Liver (tissue), 7 donors: ENCODE measurements at regions not wholly inside any gene's neighbourhood (a gene's known extent, or its start where the extent isn't known, plus 50 kb on each side); places are given as distances from the start of the nearest gene placed in this dataset.

Experiments used
- DNase-seq: peaks from one replicate; pipeline ENCODE4 v3.0.0-alpha.2; 2017; ENCODE audit warnings: low spot score
- H3K27ac ChIP-seq, 2 donors: one replicate each; pipeline ENCODE4 v1.7.0; 2013; ENCODE audit warnings: inconsistent platforms in 2 of 2, low read length in 2 of 2, control low read depth in 1 of 2, low read depth in 1 of 2, mild to moderate bottlenecking in 1 of 2
- H3K27me3 ChIP-seq, 4 donors: one replicate each; pipeline versions ENCODE4 v1.6.1 to v1.7.0; 2013; ENCODE audit warnings: low read length in 3 of 4, inconsistent platforms in 1 of 4, mild to moderate bottlenecking in 1 of 4, moderate library complexity in 1 of 4; ENCODE audit not compliant: control insufficient read depth in 4 of 4, insufficient read depth in 4 of 4
- H3K36me3 ChIP-seq, 4 donors: one replicate each; pipeline versions ENCODE4 v1.6.1 to v1.7.0; 2013; ENCODE audit warnings: low read length in 3 of 4, mild to moderate bottlenecking in 3 of 4, low read depth in 1 of 4, moderate library complexity in 1 of 4; ENCODE audit not compliant: control insufficient read depth in 4 of 4, insufficient read depth in 3 of 4
- H3K4me1 ChIP-seq, 4 donors: one replicate each; pipeline versions ENCODE4 v1.6.1 to v1.7.0; 2013; ENCODE audit warnings: low read length in 3 of 4, mild to moderate bottlenecking in 3 of 4, moderate library complexity in 1 of 4; ENCODE audit not compliant: control insufficient read depth in 4 of 4, insufficient read depth in 4 of 4
- H3K4me3 ChIP-seq, 3 donors: one replicate each; pipeline versions ENCODE4 v1.6.1 to v1.7.0; 2013; ENCODE audit warnings: low read length in 3 of 3, control low read depth in 1 of 3, low read depth in 1 of 3, mild to moderate bottlenecking in 1 of 3
- H3K9ac ChIP-seq, 2 donors: one replicate each; pipeline ENCODE4 v1.7.0; 2013; ENCODE audit warnings: low read length in 2 of 2, mild to moderate bottlenecking in 2 of 2, moderate library complexity in 2 of 2, control low read depth in 1 of 2, low read depth in 1 of 2
- H3K9me3 ChIP-seq, 4 donors: one replicate each; pipeline versions ENCODE4 v1.6.1 to v1.7.0; 2013; ENCODE audit warnings: low read length in 3 of 4; ENCODE audit not compliant: control insufficient read depth in 4 of 4
- EGR1 ChIP-seq, 2 donors: IDR thresholded peaks; 2 replicates each; pipeline ENCODE4 v1.6.1; 2016 to 2018; ENCODE audit warnings: antibody characterized with exemption in 2 of 2, low read depth in 2 of 2
- FOXA1 ChIP-seq: IDR thresholded peaks from 2 replicates; pipeline ENCODE4 v1.6.1; 2016; ENCODE audit warnings: antibody characterized with exemption
- GABPA ChIP-seq, 2 donors: IDR thresholded peaks in 1 of 2; conservative IDR thresholded peaks in 1 of 2; 2 replicates each; pipeline ENCODE4 v1.6.1; 2016; ENCODE audit warnings: antibody characterized with exemption in 2 of 2, mild to moderate bottlenecking in 1 of 2, moderate library complexity in 1 of 2
- JUND ChIP-seq, 2 donors: IDR thresholded peaks; 2 replicates each; pipeline ENCODE4 v1.6.1; 2016; ENCODE audit warnings: antibody characterized with exemption in 2 of 2
- NR2F2 ChIP-seq: IDR thresholded peaks from 2 replicates; pipeline ENCODE4 v1.6.1; 2016; ENCODE audit warnings: antibody characterized with exemption
- REST ChIP-seq: IDR thresholded peaks from 2 replicates; pipeline ENCODE4 v1.6.1; 2016; ENCODE audit warnings: antibody characterized with exemption, mild to moderate bottlenecking
- WGBS: extraction: QIAGEN DNeasy Blood & Tissue Kit; methylation state at CpG from one replicate; pipeline ENCODE4 v1.1.7; 2013; 5-methylcytosine and 5-hydroxymethylcytosine counted together
- TF ChIP-seq, protein P1 (sequence below): IDR thresholded peaks from 2 replicates; pipeline ENCODE4 v1.6.1; 2016; ENCODE audit warnings: antibody characterized with exemption
- TF ChIP-seq, protein P2 (sequence below): IDR thresholded peaks from 2 replicates; pipeline ENCODE4 v1.6.1; 2016; ENCODE audit warnings: antibody characterized with exemption
- donor health status: healthy.
- donor health status: healthy.
- donor health status: healthy.
- donor health status: healthy.

DNA sequence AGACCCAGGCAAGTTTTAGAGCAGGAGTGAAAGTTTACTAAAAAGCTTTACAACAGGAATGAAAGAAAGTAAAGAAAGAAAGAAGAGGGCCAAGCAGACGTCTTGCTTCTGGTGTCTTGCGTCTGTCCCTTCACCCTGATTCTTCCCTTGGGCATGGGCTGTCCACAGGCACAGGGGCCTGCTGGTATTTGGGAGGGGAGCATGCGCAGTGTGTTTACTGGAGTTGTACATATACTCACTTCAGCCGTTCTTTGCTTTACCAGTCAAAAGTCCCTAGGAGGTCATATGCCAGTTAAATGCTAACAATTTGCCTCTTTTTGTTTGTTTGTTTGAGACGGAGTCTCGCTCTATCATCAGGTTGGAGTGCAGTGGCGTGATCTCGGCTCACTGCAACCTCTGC, 875.9 kb downstream of the REEP3 start:
- no peak overlapping the region for H3K9ac ChIP-seq
- TF ChIP-seq, protein P1, sequence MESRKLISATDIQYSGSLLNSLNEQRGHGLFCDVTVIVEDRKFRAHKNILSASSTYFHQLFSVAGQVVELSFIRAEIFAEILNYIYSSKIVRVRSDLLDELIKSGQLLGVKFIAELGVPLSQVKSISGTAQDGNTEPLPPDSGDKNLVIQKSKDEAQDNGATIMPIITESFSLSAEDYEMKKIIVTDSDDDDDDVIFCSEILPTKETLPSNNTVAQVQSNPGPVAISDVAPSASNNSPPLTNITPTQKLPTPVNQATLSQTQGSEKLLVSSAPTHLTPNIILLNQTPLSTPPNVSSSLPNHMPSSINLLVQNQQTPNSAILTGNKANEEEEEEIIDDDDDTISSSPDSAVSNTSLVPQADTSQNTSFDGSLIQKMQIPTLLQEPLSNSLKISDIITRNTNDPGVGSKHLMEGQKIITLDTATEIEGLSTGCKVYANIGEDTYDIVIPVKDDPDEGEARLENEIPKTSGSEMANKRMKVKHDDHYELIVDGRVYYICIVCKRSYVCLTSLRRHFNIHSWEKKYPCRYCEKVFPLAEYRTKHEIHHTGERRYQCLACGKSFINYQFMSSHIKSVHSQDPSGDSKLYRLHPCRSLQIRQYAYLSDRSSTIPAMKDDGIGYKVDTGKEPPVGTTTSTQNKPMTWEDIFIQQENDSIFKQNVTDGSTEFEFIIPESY: no peak
- TF ChIP-seq FOXA1 (no peak), EGR1 (IDR thresholded peaks at IDR 0.05; ENCODE audit: low read depth in 2 of 2) (no peak), GABPA (IDR thresholded peaks at IDR 0.05 in 1 of 2, conservative IDR thresholded peaks at IDR 0.05 in 1 of 2) (no peak), NR2F2 (no peak), REST (no peak)
- TF ChIP-seq, protein P2, sequence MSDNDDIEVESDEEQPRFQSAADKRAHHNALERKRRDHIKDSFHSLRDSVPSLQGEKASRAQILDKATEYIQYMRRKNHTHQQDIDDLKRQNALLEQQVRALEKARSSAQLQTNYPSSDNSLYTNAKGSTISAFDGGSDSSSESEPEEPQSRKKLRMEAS: no peak
- WGBS: 92% methylated on average over 8 of the region's 8 CpGs

GRCh38 chr10:64408391-64409183, 887.4 kb downstream of the REEP3 start:
- Histone ChIP-seq H3K4me3 (no peak overlapping the region), H3K27me3 (no peaks in the 10 kb centered on the region), H3K4me1 (no peaks in the 10 kb centered on the region), H3K27ac (no peak overlapping the region), H3K36me3 (no peaks in the 10 kb centered on the region), H3K9me3 (no peaks in the 10 kb centered on the region), H3K9ac (no peak overlapping the region)
- TF ChIP-seq REST (no peak), FOXA1 (no peak), EGR1 (IDR thresholded peaks at IDR 0.05; ENCODE audit: low read depth in 2 of 2) (no peak), JUND (IDR thresholded peaks at IDR 0.05) (no peak)
- TF ChIP-seq, protein P2: no peak
- WGBS: 79% methylated on average over 3 of the region's 3 CpGs
- no peak for DNase-seq

More for the DNA sequence above, 875.9 kb downstream of the REEP3 start:
- no peaks in the 10 kb centered on the region for H3K36me3 ChIP-seq
- DNase-seq: no peak
- H3K9me3 ChIP-seq: no peaks in the 10 kb centered on the region
- no peaks in the 10 kb centered on the region for H3K4me1 ChIP-seq
- H3K4me3 ChIP-seq: no peak overlapping the region
- H3K27ac ChIP-seq: no peak overlapping the region
- H3K27me3 ChIP-seq: no peaks in the 10 kb centered on the region
